HCT116 (cell line): ENCODE measurements at regions not wholly inside any gene's neighbourhood (a gene's known extent, or its start where the extent isn't known, plus 50 kb on each side); places are given as distances from the start of the nearest gene placed in this dataset.

Experiments used
- CEBPB ChIP-seq: IDR thresholded peaks from 2 replicates; pipeline ENCODE4 v1.6.1; 2012; ENCODE audit warnings: low read depth
- EGR1 ChIP-seq: IDR thresholded peaks from 2 replicates; pipeline ENCODE4 v1.6.1; 2012; ENCODE audit warnings: low read depth
- EZH2 ChIP-seq: fragments of 200-600 bp; sonication (generic); IDR thresholded peaks from 2 replicates; pipeline ENCODE4 v1.6.1; 2017; ENCODE audit warnings: antibody characterized with exemption, mixed run types
- FOSL1 ChIP-seq: IDR thresholded peaks from 2 replicates; pipeline ENCODE4 v1.6.1; 2012; ENCODE audit warnings: low read depth
- JUND ChIP-seq: IDR thresholded peaks from 2 replicates; pipeline ENCODE4 v1.6.1; 2012
- POLR2A ChIP-seq: IDR thresholded peaks from 2 replicates; pipeline ENCODE4 v1.7.0; 2011; ENCODE audit warnings: borderline replicate concordance; ENCODE audit not compliant: insufficient read depth, insufficient read length; ENCODE audit errors: extremely low read depth
- SIN3A ChIP-seq: IDR thresholded peaks from 2 replicates; pipeline ENCODE4 v1.6.1; 2012; ENCODE audit warnings: low read depth
- ZFX ChIP-seq: fragments of 450-650 bp; IDR thresholded peaks from 2 replicates; pipeline ENCODE4 v1.6.1; 2017
- TF ChIP-seq, protein P1 (sequence below), 3 experiments: fragments of 200-600 bp in 1 of 3; sonication (generic) in 1 of 3; IDR thresholded peaks in 2 of 3; conservative IDR thresholded peaks in 1 of 3; 2 replicates each; pipeline ENCODE4 v1.5.1; 2012 to 2017; ENCODE audit warnings: low read depth in 2 of 3, low read length in 2 of 3, antibody characterized with exemption in 1 of 3, borderline replicate concordance in 1 of 3, control low read depth in 1 of 3, mild to moderate bottlenecking in 1 of 3, mixed read lengths in 1 of 3, mixed run types in 1 of 3, moderate library complexity in 1 of 3; ENCODE audit not compliant: insufficient read depth in 1 of 3
- TF ChIP-seq, protein P2 (sequence below): IDR thresholded peaks from 2 replicates; pipeline ENCODE4 v1.6.1; 2012; ENCODE audit warnings: low read depth

DNA sequence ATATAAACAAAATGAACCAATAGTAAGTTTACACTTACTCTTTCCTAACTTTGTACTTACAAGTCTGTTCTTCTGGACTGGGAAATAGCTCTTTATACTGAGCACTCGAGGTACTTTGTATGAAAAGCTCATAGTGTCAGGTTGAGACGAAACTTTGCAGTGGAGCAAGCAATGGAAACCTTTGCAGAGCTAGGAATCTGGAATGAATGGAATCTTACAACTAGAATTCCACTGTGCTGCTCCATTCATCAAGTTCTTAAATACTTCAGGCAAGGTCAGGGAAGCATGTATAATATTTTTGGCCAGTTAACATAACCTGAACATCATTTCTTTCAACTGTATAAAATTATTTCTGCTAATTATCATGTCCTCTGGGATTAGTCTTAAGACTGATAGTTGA, 1327.5 kb upstream of the FLRT2 start:
- TF ChIP-seq, protein P1, sequence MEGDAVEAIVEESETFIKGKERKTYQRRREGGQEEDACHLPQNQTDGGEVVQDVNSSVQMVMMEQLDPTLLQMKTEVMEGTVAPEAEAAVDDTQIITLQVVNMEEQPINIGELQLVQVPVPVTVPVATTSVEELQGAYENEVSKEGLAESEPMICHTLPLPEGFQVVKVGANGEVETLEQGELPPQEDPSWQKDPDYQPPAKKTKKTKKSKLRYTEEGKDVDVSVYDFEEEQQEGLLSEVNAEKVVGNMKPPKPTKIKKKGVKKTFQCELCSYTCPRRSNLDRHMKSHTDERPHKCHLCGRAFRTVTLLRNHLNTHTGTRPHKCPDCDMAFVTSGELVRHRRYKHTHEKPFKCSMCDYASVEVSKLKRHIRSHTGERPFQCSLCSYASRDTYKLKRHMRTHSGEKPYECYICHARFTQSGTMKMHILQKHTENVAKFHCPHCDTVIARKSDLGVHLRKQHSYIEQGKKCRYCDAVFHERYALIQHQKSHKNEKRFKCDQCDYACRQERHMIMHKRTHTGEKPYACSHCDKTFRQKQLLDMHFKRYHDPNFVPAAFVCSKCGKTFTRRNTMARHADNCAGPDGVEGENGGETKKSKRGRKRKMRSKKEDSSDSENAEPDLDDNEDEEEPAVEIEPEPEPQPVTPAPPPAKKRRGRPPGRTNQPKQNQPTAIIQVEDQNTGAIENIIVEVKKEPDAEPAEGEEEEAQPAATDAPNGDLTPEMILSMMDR (IDR thresholded peaks at IDR 0.05 in 2 of 3, conservative IDR thresholded peaks at IDR 0.05 in 1 of 3; ENCODE audit: borderline replicate concordance in 1 of 3, insufficient read depth in 1 of 3, low read depth in 2 of 3, low read length in 2 of 3) = no peak
- TF ChIP-seq FOSL1 (no peak), POLR2A (no peak), EZH2 (no peak), CEBPB (no peak), ZFX (no peak), SIN3A (no peak), JUND (no peak), EGR1 (no peak)
- TF ChIP-seq, protein P2, sequence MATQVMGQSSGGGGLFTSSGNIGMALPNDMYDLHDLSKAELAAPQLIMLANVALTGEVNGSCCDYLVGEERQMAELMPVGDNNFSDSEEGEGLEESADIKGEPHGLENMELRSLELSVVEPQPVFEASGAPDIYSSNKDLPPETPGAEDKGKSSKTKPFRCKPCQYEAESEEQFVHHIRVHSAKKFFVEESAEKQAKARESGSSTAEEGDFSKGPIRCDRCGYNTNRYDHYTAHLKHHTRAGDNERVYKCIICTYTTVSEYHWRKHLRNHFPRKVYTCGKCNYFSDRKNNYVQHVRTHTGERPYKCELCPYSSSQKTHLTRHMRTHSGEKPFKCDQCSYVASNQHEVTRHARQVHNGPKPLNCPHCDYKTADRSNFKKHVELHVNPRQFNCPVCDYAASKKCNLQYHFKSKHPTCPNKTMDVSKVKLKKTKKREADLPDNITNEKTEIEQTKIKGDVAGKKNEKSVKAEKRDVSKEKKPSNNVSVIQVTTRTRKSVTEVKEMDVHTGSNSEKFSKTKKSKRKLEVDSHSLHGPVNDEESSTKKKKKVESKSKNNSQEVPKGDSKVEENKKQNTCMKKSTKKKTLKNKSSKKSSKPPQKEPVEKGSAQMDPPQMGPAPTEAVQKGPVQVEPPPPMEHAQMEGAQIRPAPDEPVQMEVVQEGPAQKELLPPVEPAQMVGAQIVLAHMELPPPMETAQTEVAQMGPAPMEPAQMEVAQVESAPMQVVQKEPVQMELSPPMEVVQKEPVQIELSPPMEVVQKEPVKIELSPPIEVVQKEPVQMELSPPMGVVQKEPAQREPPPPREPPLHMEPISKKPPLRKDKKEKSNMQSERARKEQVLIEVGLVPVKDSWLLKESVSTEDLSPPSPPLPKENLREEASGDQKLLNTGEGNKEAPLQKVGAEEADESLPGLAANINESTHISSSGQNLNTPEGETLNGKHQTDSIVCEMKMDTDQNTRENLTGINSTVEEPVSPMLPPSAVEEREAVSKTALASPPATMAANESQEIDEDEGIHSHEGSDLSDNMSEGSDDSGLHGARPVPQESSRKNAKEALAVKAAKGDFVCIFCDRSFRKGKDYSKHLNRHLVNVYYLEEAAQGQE = no peak
